ENCODE measurements at regions not wholly inside any gene's neighbourhood (a gene's known extent, or its start where the extent isn't known, plus 50 kb on each side); places are given as distances from the start of the nearest gene placed in this dataset.

- H3K4me1 Mint-ChIP-seq (ENCODE audit: unreplicated experiment), result peaks cover 12% of the 10 kb centered on the region
- DNase-seq (ENCODE audit: extremely low spot score, unreplicated experiment), result no peak
- H3K4me3 Mint-ChIP-seq, result no peak overlapping the region
- no peaks in the 10 kb centered on the region for H3K36me3 Mint-ChIP-seq
- no peaks in the 10 kb centered on the region for H3K9me3 Mint-ChIP-seq
- H3K27ac Mint-ChIP-seq, result no peak overlapping the region
- H3K27me3 Mint-ChIP-seq, result peaks cover 31% of the 10 kb centered on the region
- no peak for TF ChIP-seq CTCF (conservative IDR thresholded peaks at IDR 0.05)
Observed at GRCh38 chr3:20400281-20400680, 214.3 kb upstream of the SGO1 start.

- DNase-seq (ENCODE audit: extremely low spot score, unreplicated experiment), result no peak
- Mint-ChIP-seq H3K4me1 (ENCODE audit: unreplicated experiment) (peaks cover 6% of the 10 kb centered on the region), H3K27me3 (peaks cover 22% of the 10 kb centered on the region), H3K9me3 (no peaks in the 10 kb centered on the region), H3K4me3 (no peak overlapping the region), H3K27ac (no peak overlapping the region), H3K36me3 (no peaks in the 10 kb centered on the region)
- no peak for TF ChIP-seq CTCF (conservative IDR thresholded peaks at IDR 0.05)
Observed at GRCh38 chr3:20396335-20396734, 210.3 kb upstream of the SGO1 start.

DNA sequence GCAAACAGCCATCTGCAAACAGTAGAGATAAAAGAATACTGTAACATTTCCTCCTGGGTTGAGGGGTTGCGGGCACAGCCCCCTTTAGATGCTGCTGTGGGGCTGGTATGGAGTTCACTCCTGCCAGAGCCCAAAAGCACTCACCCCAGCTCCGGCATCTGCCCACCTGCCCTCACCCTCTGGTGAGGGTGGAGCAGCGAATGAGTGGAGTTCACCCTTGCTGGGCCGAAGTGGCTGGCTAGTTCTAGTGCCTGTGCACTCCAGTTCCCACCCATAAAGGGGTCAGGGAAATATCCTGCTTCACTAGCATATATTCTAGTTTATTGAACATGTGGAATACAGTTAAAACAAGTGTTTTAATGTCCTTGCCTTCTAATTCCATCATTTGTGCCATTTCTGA is 209.7 kb upstream of the SGO1 start:
- Mint-ChIP-seq H3K36me3 (no peaks in the 10 kb centered on the region), H3K4me1 (ENCODE audit: unreplicated experiment) (peaks cover under 1% of the 10 kb centered on the region), H3K27me3 (peaks cover 22% of the 10 kb centered on the region), H3K27ac (no peak overlapping the region), H3K4me3 (no peak overlapping the region), H3K9me3 (no peaks in the 10 kb centered on the region)
- no peak for DNase-seq (ENCODE audit: extremely low spot score, unreplicated experiment)
- TF ChIP-seq CTCF (conservative IDR thresholded peaks at IDR 0.05), result no peak

GRCh38 chr3:20394243-20394642 is 208.2 kb upstream of the SGO1 start:
- no peak overlapping the region for H3K4me3 Mint-ChIP-seq
- no peak overlapping the region for H3K27ac Mint-ChIP-seq
- no peak for TF ChIP-seq CTCF (conservative IDR thresholded peaks at IDR 0.05)
- peaks cover 18% of the 10 kb centered on the region for H3K27me3 Mint-ChIP-seq
- no peaks in the 10 kb centered on the region for H3K4me1 Mint-ChIP-seq (ENCODE audit: unreplicated experiment)
- no peak for DNase-seq (ENCODE audit: extremely low spot score, unreplicated experiment)
- no peaks in the 10 kb centered on the region for H3K9me3 Mint-ChIP-seq
- no peaks in the 10 kb centered on the region for H3K36me3 Mint-ChIP-seq

GRCh38 chr3:20391644-20392043 is 205.6 kb upstream of the SGO1 start:
- no peak overlapping the region for H3K4me3 Mint-ChIP-seq
- peaks cover 11% of the 10 kb centered on the region for H3K27me3 Mint-ChIP-seq
- H3K4me1 Mint-ChIP-seq (ENCODE audit: unreplicated experiment), result no peaks in the 10 kb centered on the region
- no peaks in the 10 kb centered on the region for H3K36me3 Mint-ChIP-seq
- no peak overlapping the region for H3K27ac Mint-ChIP-seq
- DNase-seq (ENCODE audit: extremely low spot score, unreplicated experiment), result no peak
- no peak for TF ChIP-seq CTCF (conservative IDR thresholded peaks at IDR 0.05)
- no peaks in the 10 kb centered on the region for H3K9me3 Mint-ChIP-seq

DNA sequence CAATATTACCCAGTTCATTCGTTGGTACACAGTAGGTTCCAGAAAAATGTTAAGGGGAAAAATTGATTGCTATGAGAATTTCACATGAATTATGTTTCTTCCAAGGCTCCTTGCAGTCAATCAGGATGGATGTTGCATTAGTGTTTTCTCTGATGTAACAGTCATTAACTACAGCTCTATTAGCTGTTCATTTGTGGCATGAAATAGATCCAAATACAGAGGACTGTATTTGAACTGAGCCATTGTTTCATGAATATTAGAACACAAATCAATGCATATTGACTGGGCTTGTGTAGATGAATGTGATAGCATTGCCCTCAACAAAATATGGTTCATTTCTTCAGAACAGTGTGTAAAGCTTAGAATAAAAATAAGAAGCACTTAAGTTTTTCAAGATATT is 203.0 kb upstream of the SGO1 start:
- Mint-ChIP-seq H3K9me3 (no peaks in the 10 kb centered on the region), H3K27ac (no peak overlapping the region), H3K4me3 (no peak overlapping the region), H3K36me3 (no peaks in the 10 kb centered on the region), H3K27me3 (no peaks in the 10 kb centered on the region), H3K4me1 (ENCODE audit: unreplicated experiment) (no peaks in the 10 kb centered on the region)
- no peak for TF ChIP-seq CTCF (conservative IDR thresholded peaks at IDR 0.05)
- DNase-seq (ENCODE audit: extremely low spot score, unreplicated experiment), result no peak
